OCI-LY3 (cell line): ENCODE measurements at regions not wholly inside any gene's neighbourhood (a gene's known extent, or its start where the extent isn't known, plus 50 kb on each side); places are given as distances from the start of the nearest gene placed in this dataset.

Experiments
- CTCF ChIP-seq: fragments of 200-600, 300-600 bp; sonication (generic); IDR thresholded peaks from 2 replicates; pipeline ENCODE4 v1.5.1; 2014; ENCODE audit warnings: antibody characterized with exemption, low read length, low read depth
- EZH2phosphoT487 ChIP-seq: fragments of 200-600 bp; shearing (Covaris generic); IDR thresholded peaks from 2 replicates; pipeline ENCODE4 v1.6.1; 2018; ENCODE audit warnings: antibody characterized with exemption, mixed run types, low read depth

DNA sequence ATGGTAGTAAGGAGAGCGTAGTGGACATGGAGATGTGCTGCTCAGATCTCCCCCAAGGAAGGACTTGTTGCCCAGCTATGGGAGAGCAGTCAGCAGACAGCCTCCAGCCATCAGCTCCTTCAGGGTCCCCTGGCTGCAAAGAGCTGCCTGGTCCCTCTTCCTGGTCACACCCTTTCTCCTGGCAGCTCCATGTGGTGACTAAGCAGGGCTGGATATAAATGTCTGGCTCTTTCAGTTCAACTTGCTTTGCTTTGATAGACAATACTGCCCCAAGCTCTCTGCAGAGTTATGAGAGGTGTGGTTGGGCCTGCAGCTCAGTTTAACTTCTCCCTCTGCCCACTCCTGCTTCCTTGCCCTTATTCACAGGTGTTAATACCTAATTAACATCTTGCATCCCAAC, 64.1 kb upstream of the DDR1 start:
- TF ChIP-seq CTCF = no peak
- TF ChIP-seq EZH2phosphoT487 = no peak
